ENCODE measurements at regions not wholly inside any gene's neighbourhood (a gene's known extent, or its start where the extent isn't known, plus 50 kb on each side); places are given as distances from the start of the nearest gene placed in this dataset.
"Not testable (repeated sequence)": the region's sequence is repeated elsewhere in the genome, so short reads cannot be mapped to it uniquely, and the experiment has no call there.

GRCh38 chr2:133974353-133974752, 279.5 kb upstream of the MGAT5 start:
- no peak for DNase-seq (ENCODE audit: low read depth in 2 of 2)

DNA sequence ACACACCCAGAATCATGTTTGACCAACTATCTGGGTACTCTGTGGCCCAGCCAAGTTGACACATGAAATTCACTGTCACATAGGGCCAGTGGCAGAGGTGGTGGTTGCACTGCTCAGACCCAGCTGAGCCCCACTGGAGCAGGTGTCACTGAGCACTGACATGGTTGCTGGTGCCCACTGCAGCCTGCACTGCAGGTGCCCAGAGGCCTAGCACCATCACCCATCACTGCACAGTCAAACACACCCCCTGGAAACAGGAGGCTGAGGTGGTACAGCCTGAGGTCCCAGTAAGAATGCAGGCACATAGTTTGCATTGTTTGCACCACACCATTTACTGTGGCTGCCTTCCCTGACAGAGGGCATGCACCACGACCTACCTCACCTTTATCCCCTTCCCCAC, 278.7 kb upstream of the MGAT5 start:
- no peak for DNase-seq (ENCODE audit: low read depth in 2 of 2)

DNA sequence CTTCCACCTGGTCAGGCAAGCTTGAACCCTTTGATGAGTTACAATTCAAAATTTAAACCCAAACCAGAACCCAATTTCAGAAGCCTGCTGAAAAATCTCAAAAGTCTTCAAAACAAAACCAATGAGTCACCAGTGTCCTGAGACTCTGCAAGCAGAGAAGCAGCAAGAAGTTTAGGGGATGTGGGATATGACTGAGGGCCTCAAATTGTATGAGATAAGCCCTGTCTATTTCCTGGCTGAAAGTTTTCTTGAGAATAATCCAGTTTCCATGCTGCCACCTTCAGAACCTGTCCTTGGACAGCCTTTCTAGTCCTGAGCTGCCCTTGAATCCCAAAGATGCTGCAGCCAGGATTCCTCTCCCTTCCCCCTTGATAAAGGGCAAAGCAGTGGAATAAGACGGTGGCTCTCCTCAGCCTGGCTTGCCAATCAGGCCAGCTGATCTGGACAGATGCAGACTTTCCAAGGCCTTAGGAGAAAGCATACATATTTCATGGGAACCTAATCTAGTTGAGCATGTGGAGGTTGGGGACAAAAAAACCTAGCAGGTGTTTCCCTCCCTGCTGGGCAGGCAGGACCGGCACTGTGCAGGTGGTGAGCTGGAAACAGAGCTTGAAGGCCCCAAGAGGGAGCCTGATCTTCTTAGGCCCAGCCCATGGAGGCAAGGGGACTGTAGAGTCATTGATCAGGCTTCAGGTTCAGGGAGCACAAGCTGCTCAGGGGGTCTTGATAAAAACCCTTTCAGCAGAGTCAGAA, 278.0 kb upstream of the MGAT5 start:
- no peak for DNase-seq (ENCODE audit: low read depth in 2 of 2)

- DNase-seq (ENCODE audit: low read depth in 2 of 2), result no peak
Measured at GRCh38 chr2:133976659-133977058, 277.2 kb upstream of the MGAT5 start.

DNA sequence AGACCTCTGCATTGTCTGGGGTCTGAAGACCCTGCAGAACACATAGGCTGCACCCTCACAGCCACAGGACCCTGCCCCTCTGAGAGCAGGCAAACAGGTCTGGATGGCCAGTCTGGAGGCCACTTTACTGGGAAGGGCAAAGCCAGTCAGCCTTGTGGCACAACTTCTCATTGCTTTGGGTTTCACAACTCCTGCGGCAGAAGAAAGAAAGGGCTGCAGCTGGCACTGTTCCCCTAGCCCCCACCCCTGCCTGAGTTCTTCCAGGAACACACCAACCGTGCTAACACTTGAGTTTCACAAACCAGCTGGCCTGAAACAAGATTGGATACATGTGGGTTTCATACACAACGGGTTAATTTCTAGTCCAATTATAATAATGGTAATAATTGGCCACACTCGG, 276.5 kb upstream of the MGAT5 start:
- DNase-seq (ENCODE audit: low read depth in 2 of 2), result no peak

- no peak for DNase-seq (ENCODE audit: low read depth in 2 of 2)
Measured at GRCh38 chr2:133982256-133982655, 271.6 kb upstream of the MGAT5 start.

DNA sequence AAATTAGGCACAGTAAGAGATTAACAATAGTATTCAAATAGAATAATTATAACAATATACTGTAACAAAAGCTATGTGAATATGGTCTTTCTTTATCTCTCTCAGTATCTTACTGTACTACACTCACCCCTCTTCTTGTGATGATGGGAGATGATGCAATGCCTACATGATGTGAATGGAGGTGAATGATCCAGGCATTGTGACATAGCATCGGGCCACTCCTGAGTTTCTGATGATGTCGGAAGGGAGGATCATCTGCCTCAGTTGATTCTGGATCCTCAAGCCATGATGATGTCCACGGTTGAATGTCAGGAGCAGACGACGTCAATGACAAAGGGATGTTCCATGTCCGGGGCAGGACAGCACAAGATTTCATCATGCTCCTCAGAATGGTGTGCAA, 268.3 kb upstream of the MGAT5 start:
- no peak for DNase-seq (ENCODE audit: low read depth in 2 of 2)

DNA sequence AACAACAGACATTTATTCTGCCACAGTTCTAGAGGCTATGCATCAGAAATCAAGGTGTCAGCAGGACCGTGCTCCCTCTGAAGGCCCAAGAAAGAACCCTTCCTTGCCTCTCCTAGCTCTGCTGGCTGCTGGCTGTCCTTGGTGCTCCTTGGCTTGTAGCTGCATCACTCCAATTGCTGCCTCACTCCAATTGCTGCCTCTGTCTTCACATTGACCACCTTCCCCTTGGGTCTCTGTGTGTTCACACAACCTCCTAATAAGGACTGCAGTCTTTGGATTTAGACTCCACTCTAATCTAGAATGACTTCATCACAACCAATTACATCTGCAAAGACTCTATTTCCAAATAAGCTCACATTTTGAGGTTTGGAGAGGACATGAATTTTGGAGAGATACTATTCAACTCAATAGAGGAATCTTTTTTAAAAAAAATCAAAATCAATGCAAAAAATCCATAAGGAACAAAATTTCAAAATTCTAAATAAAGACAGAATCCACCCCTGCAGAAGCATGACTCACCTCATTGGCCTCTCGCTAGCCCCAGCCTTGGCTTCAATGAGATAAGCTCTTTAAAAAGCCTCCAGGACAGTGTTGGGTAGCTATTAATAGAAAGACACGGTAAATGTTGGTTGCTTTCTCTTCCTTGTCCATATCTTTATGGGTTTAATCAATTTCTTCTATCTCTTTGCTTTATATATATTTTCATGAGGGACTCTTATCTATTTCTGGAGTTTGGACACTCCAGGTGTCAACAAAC, 267.6 kb upstream of the MGAT5 start:
- no peak for DNase-seq (ENCODE audit: low read depth in 2 of 2)

GRCh38 chr2:133986881-133987795, 266.7 kb upstream of the MGAT5 start:
- no peak for DNase-seq (ENCODE audit: low read depth in 2 of 2)

- DNase-seq (ENCODE audit: low read depth in 2 of 2), result no peak
Measured at GRCh38 chr2:133988316-133988891, 265.5 kb upstream of the MGAT5 start.

DNA sequence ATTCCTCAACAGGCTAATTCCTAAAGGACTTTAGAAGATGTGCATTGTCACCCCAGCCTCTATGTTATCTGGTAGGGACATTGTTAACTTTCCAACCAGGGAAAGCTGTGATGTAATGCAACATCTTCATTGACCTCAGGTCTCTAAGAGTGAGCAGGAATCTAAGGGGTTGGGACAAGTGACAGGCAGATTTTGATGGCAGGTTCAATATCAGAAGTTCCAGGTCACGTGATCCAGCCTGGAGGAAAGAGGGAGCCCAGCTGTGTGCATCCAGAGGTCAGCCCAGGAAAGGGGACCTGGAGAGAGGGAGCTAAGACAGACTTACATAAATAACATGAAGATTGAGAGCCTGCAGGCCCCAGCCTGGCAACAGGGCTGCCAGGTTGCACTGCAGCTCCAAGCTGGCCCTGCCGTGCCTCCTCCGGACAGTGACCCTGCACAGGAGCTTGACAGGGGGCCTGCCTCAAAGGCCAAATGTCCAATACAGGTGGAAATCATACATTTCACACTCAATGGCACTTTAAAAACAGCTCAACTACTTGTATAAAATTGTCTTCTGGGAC, 262.2 kb upstream of the MGAT5 start:
- no peak for DNase-seq (ENCODE audit: low read depth in 2 of 2)

- no peak for DNase-seq (ENCODE audit: low read depth in 2 of 2)
Measured at GRCh38 chr2:133992454-133992853, 261.4 kb upstream of the MGAT5 start.

- DNase-seq (ENCODE audit: low read depth in 2 of 2), result no peak
Measured at GRCh38 chr2:133993160-133993559, 260.7 kb upstream of the MGAT5 start.

DNA sequence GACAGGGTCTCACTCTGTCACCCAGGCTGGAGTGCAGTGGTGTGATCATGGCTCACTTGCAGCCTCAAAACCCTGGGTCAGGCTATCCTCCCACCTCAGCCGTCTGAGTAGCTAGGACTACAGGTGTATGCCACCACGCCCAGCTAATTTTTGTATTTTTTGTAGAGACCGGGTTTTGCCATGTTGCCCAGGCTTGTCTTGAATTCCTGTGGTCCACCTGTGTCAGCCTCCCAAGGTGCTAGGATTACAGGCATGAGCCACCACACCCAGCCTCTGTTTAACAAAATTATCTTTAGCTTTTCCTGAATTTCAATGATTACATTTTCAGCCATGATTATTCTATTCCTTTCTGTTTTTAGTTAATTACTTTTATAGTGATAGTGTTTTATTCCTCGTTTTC, 255.1 kb upstream of the MGAT5 start:
- DNase-seq (ENCODE audit: low read depth in 2 of 2), result not testable (repeated sequence)

DNA sequence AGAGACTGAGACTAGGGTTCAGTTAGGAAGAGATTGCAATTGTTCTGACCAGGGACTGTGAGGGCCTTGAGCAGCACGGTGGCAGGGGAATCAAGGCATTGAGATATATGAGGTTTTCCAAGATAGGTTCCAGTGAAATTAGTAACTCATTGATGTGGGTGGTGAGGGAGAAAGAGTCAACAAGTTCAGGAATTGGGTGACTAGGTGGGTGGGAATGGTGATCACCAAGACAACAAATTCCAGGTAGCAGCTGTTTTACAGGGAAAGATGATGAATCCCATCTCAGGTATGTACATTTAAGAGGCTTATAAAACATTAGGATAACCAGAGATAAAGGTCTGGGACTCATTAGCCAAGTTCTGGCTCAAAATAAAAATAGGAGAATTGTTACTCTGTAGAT, 251.5 kb upstream of the MGAT5 start:
- no peak for DNase-seq (ENCODE audit: low read depth in 2 of 2)

DNA sequence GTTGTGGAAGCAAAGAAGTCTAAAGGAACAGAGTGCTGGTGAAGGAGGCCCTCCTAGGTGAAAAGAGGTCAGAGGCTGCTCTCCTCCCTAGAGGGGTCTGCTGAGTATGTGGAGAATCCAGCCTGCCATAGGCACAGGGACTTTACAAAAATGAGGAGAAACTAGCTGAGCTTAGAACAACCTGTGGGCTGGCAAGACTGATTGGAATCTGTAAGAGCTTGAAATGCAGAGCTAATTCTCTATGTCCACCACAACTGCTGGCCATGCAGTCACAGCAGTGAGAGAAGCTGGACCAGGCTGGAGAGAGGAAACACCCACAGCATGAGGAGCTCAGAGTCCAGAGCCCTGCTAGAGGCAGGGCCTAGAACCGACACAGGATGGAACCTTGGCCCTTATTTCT, 251.0 kb upstream of the MGAT5 start:
- DNase-seq (ENCODE audit: low read depth in 2 of 2), result no peak

GRCh38 chr2:134004467-134004866, 249.4 kb upstream of the MGAT5 start:
- DNase-seq (ENCODE audit: low read depth in 2 of 2), result no peak

DNA sequence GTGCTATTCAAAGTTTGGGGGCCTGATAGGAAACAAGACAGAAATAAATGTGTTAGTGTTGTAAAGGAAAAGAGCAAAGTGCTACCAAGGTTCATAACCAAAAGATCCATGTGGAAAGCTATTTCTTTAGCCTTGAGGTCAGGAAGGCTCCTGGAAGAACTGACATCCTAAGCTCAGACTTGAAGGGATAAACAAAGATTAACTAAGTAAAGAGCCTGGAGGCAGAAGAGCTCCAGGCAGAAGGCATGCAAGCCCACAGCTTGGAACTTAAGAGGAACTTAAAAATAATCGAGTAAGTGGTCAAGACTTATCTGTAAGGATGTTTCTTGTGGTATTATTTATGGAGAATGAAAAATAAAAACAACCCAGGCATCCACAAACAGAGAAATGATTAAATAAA, 245.0 kb upstream of the MGAT5 start:
- no peak for DNase-seq (ENCODE audit: low read depth in 2 of 2)

DNA sequence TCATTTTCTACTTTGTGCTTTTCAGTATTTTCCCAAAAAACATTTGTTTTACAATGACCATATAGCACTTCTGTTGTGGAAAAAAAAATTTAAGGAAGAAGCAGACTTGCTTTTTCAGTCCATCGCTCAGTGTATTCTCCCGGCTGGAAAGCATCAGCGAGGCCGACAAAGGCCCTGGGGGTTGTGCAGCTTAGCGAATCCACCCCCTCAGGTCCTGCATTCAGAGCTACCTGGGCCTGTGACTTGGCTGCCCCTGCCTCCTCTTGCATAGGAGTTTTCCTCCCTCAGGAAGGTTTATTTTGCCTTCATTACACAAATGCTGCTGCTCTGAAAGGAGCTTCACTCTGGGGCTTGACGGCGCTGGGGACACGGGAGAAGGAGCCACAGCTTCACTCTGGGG, 244.4 kb upstream of the MGAT5 start:
- DNase-seq (ENCODE audit: low read depth in 2 of 2), result no peak

DNA sequence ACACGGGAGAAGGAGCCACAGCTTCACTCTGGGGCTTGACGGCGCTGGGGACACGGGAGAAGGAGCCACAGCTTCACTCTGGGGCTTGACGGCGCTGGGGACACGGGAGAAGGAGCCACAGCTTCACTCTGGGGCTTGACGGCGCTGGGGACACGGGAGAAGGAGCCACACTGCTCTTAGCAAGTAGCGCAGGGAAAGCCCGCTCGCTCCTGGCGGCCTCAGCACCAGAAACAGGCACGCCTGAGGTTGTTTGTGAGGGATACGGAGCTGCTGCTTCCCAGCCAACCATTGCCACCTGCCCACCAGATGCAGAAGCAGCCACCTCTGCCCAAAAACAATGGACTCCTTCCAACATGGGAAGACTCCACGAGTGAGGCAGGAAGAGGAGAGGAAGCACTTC, 244.0 kb upstream of the MGAT5 start:
- not testable (repeated sequence) for DNase-seq (ENCODE audit: low read depth in 2 of 2)

DNA sequence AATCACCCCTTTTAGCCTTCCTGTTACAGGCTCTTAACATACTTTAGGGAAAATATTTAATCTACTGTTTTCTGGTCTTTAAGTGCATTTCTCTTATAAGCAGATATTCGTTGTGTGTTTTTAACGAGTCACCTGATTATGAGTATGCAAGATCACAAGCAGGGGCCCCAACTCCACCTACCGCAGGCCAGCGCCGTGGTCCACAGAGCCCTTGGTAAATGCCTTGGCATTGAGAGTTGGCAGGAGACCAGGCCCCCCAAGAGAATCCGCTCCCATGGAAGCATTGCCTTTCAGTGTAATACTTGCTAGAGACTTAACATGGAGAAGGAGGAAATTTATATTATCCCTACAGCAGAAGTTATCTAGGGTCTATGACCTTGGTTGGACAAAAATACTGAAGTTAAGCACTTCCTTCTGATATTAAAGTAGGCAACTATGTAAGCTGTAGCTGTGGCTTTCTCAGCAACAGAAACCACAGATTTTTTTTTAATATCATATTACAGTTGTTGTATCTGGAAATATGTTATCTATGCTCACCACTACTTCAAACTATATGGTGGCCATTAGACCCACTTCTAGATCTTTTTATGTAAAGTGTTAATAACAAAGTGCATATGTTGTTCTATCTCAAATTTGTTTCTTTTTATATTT, 241.8 kb upstream of the MGAT5 start:
- no peak for DNase-seq (ENCODE audit: low read depth in 2 of 2)

All from dermis microvascular lymphatic vessel endothelial cell (primary cell).